ENCODE measurements at regions not wholly inside any gene's neighbourhood (a gene's known extent, or its start where the extent isn't known, plus 50 kb on each side); places are given as distances from the start of the nearest gene placed in this dataset.

DNA sequence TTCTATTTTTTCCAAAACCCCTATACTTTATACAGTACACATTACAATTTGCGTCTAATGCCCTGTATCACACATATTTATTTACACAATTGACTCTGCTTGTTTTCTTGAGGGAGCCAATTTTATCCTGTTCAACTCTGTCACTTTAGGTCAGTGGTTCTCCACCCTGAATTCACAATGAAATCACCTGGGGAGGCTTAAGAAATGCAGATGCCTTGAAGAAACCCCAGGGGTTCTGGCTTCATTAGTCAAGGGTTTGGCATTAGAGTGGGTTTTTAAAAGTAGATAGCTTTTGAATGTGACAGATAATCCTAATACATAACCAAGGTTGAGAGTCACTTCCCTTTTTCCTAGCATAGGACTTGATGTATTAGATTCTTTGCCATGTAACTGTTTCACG lies 398.6 kb upstream of the ERCC4 start:
- TF ChIP-seq, protein P1, sequence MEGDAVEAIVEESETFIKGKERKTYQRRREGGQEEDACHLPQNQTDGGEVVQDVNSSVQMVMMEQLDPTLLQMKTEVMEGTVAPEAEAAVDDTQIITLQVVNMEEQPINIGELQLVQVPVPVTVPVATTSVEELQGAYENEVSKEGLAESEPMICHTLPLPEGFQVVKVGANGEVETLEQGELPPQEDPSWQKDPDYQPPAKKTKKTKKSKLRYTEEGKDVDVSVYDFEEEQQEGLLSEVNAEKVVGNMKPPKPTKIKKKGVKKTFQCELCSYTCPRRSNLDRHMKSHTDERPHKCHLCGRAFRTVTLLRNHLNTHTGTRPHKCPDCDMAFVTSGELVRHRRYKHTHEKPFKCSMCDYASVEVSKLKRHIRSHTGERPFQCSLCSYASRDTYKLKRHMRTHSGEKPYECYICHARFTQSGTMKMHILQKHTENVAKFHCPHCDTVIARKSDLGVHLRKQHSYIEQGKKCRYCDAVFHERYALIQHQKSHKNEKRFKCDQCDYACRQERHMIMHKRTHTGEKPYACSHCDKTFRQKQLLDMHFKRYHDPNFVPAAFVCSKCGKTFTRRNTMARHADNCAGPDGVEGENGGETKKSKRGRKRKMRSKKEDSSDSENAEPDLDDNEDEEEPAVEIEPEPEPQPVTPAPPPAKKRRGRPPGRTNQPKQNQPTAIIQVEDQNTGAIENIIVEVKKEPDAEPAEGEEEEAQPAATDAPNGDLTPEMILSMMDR (IDR thresholded peaks at IDR 0.05; ENCODE audit: insufficient read depth, low read depth, low read length, missing control alignments) = no peak
- H3K4me3 ChIP-seq (ENCODE audit: low read length) = no peak overlapping the region
- DNase-seq (ENCODE audit: low read depth) = no peak

DNA sequence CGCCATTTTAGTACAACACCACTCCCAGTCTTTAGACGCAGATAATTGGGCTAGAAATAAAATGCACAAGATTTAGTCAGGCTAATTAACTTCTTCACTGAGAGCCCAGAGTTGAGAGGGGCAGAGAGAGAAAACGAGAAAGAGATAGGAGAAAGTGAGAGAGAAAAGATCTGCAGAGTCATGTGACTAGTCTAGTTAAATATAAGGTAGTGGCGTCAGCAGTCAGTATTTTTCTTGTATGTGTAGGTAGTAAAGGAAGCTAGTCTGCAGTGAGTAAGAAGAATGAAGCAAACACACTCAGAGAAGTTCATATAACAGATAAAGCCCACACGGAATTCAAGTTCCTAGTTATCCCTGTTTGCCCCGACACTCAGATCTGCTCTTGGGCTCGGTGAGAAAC lies 392.6 kb upstream of the ERCC4 start:
- H3K4me3 ChIP-seq (ENCODE audit: low read length) = no peak overlapping the region
- TF ChIP-seq, protein P1 (IDR thresholded peaks at IDR 0.05; ENCODE audit: insufficient read depth, low read depth, low read length, missing control alignments) = no peak
- no peak for DNase-seq (ENCODE audit: low read depth)

- no peak for DNase-seq (ENCODE audit: low read depth)
- TF ChIP-seq, protein P1 (IDR thresholded peaks at IDR 0.05; ENCODE audit: insufficient read depth, low read depth, low read length, missing control alignments) = no peak
- no peak overlapping the region for H3K4me3 ChIP-seq (ENCODE audit: low read length)
Measured at GRCh38 chr16:13528691-13529090, 391.3 kb upstream of the ERCC4 start.

- no peak for DNase-seq (ENCODE audit: low read depth)
- TF ChIP-seq, protein P1 (IDR thresholded peaks at IDR 0.05; ENCODE audit: insufficient read depth, low read depth, low read length, missing control alignments) = no peak
- no peak overlapping the region for H3K4me3 ChIP-seq (ENCODE audit: low read length)
Measured at GRCh38 chr16:13529193-13529982, 390.6 kb upstream of the ERCC4 start.

DNA sequence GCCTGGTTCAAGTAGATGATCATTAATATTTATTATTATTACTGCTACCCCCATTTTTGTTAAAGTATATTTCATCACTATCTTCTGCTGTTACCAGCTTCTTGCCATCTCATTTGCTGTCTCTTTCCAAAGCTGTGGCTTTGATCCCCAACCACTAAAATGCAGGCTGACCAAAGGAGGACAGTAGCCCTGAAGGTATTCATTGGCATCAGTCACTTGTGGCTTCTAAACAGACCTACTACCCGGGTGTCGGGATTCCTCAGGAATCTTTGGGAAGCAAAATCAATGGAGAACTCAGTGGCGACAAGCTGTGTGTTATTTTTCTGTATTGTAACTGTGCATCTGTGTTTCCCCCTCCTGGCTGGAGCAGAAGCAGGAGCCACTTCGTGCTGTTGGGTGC lies 379.2 kb upstream of the ERCC4 start:
- H3K4me3 ChIP-seq (ENCODE audit: low read length) = no peak overlapping the region
- TF ChIP-seq, protein P1 (IDR thresholded peaks at IDR 0.05; ENCODE audit: insufficient read depth, low read depth, low read length, missing control alignments) = no peak

DNA sequence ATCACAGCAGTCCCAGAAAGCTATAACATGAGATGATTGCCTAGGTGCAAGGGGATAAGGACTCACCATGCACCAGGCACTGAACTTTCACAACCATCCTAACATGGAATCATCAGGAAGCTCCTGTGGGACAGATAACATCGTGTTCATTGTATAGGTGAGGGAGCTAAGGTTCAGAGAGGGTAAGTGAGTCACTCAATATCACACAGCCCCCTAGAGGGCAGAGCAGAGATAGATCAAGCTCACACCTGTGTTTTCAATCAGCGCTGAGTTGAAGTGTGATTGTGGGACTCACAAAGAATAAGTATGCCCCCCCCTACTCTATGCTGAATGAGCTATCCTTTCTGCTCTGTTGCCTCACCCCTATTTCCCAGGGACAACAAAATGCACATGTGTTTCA lies 377.7 kb upstream of the ERCC4 start:
- TF ChIP-seq, protein P1 (IDR thresholded peaks at IDR 0.05; ENCODE audit: insufficient read depth, low read depth, low read length, missing control alignments) = no peak
- no peak for DNase-seq (ENCODE audit: low read depth)
- no peak overlapping the region for H3K4me3 ChIP-seq (ENCODE audit: low read length)

More for the DNA sequence above, 379.2 kb upstream of the ERCC4 start:
- DNase-seq (ENCODE audit: low read depth) = no peak

DNA sequence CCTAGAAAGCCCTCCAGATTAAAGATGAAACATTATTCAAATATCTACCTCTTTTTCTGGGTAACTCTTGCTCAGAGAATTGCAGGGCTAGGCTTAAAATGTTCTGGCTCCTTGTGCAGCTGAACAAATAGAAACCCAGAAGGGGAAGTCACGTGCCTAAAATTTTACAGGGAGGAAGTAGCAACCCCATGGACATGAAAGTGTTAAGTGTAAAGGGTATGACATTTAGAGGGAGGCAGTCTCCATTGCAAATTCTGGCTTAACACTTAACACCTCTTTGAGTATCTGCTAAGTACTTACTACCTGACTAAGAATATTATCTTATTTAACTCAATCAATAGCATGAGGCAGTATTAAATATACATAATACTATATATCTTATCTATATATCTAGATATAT lies 376.1 kb upstream of the ERCC4 start:
- no peak overlapping the region for H3K4me3 ChIP-seq (ENCODE audit: low read length)
- TF ChIP-seq, protein P1 (IDR thresholded peaks at IDR 0.05; ENCODE audit: insufficient read depth, low read depth, low read length, missing control alignments) = no peak
- no peak for DNase-seq (ENCODE audit: low read depth)
